Loucy (cell line): ENCODE measurements at regions not wholly inside any gene's neighbourhood (a gene's known extent, or its start where the extent isn't known, plus 50 kb on each side); places are given as distances from the start of the nearest gene placed in this dataset.

Experiments used
- CTCF ChIP-seq: fragments of 200-600 bp; sonication (generic); conservative IDR thresholded peaks from 2 replicates; pipeline ENCODE4 v1.5.1; 2014; ENCODE audit warnings: mild to moderate bottlenecking, antibody characterized with exemption, low read length
- EZH2phosphoT487 ChIP-seq: fragments of 200-600 bp; IDR thresholded peaks from 2 replicates; pipeline ENCODE4 v1.6.1; 2018; ENCODE audit warnings: antibody characterized with exemption, mild to moderate bottlenecking, moderate library complexity, borderline replicate concordance

DNA sequence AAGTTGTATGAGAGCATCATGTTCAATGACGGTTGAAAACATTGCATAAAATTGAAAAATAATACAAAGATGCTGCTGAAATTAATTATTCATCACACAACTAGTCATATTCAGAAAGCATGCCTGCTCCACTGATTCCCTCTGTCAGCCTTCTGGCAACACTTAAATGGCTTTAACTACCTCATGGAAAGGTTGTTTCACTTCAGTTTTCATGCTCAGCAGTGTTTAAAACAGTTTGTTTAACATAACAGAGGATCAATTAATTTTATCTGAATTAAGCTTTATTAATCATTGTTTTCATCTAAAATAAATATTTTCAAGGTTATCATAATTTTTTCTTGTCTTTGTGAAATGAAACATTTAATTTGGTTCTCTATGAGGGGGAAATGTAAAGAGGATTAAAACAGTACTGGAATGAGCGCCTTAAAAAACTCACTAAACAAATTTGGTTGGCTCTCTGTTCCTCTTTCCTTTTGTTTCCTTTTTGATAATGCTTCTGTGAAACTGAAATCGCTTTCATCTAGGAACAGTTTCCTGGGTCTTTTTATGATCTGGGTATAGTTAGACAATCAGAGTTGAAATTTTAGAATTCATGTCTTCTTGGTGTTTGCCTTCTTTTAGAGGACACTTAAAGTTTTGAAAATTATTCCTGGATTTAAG lies 427.4 kb downstream of the SH2D4B start:
- TF ChIP-seq CTCF (no peak), EZH2phosphoT487 (no peak)
